GM23338 (cell line): ENCODE measurements at regions not wholly inside any gene's neighbourhood (a gene's known extent, or its start where the extent isn't known, plus 50 kb on each side); places are given as distances from the start of the nearest gene placed in this dataset.

Experiments
- CREB1 ChIP-seq: fragments of 250-450 bp; sonication (Bioruptor Pico); IDR thresholded peaks from 2 replicates; pipeline ENCODE4 v1.5.0; 2020; ENCODE audit warnings: low read depth, mild to moderate bottlenecking, moderate library complexity
- EZH2 ChIP-seq: fragments of 200-600 bp; sonication (generic); IDR thresholded peaks from one replicate; pipeline ENCODE4 v1.8.0; 2017; ENCODE audit warnings: antibody characterized with exemption, mild to moderate bottlenecking, low read depth; ENCODE audit not compliant: unreplicated experiment
- EZH2phosphoT487 ChIP-seq: fragments of 200-600 bp; sonication (generic); IDR thresholded peaks from one replicate; pipeline ENCODE4 v1.8.1; 2018; ENCODE audit warnings: antibody characterized with exemption; ENCODE audit not compliant: unreplicated experiment
- JUNB ChIP-seq: IDR thresholded peaks from one replicate; pipeline ENCODE4 v1.6.1; 2016; ENCODE audit warnings: antibody characterized with exemption; ENCODE audit not compliant: unreplicated experiment
- NANOG ChIP-seq: IDR thresholded peaks from 2 replicates; pipeline ENCODE4 v1.6.1; 2016; ENCODE audit warnings: antibody characterized with exemption, borderline replicate concordance
- POLR2AphosphoS5 ChIP-seq: IDR thresholded peaks from 2 replicates; pipeline ENCODE4 v1.6.1; 2016; ENCODE audit warnings: antibody characterized with exemption, low read depth
- STAT1 ChIP-seq: IDR thresholded peaks from one replicate; pipeline ENCODE4 v1.6.1; 2016; ENCODE audit warnings: antibody characterized with exemption; ENCODE audit not compliant: unreplicated experiment
- ZNF114 ChIP-seq: fragments of 250-450 bp; sonication (Bioruptor Pico); IDR thresholded peaks from 2 replicates; pipeline ENCODE4 v1.5.0; 2020; ENCODE audit warnings: mild to moderate bottlenecking, moderate library complexity
- ZNF331 ChIP-seq: fragments of 250-450 bp; sonication (Bioruptor Pico); IDR thresholded peaks from 2 replicates; pipeline ENCODE4 v1.5.0; 2020; ENCODE audit warnings: low read depth, mild to moderate bottlenecking, moderate library complexity
- TF ChIP-seq, protein P1 (sequence below), 2 experiments: fragments of 200-600 bp in 1 of 2; sonication (generic) in 1 of 2; conservative IDR thresholded peaks; 2 replicates each; pipeline versions ENCODE4 v1.5.1 to v1.6.1; 2016 to 2017; ENCODE audit warnings: antibody characterized with exemption in 2 of 2, low read depth in 2 of 2, mild to moderate bottlenecking in 2 of 2, moderate library complexity in 1 of 2
- TF ChIP-seq, protein P2 (sequence below): IDR thresholded peaks from one replicate; pipeline ENCODE4 v1.6.1; 2018; ENCODE audit warnings: antibody characterized with exemption; ENCODE audit not compliant: unreplicated experiment
- TF ChIP-seq, protein P3 (sequence below): IDR thresholded peaks from 2 replicates; pipeline ENCODE4 v1.6.1; 2016; ENCODE audit warnings: antibody characterized with exemption

DNA sequence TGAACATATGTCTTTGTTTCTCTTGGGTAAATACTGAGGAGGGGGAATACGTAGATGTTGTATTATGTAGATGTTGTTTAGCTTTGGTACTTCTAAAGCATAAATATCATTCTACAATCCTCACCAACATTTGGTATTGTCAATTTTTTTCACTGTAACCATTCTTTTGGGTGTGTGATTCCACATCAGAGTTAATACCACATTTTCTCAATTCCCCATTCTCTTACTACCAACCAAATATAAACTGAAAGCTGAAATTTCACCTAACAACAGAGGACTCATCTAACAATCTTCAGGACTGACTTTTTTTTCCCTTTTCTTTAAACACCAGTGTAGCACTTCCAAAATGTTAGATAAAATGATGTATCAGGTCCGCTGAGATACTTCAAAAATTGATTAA is 120.7 kb upstream of the RIOK3 start:
- TF ChIP-seq, protein P1, sequence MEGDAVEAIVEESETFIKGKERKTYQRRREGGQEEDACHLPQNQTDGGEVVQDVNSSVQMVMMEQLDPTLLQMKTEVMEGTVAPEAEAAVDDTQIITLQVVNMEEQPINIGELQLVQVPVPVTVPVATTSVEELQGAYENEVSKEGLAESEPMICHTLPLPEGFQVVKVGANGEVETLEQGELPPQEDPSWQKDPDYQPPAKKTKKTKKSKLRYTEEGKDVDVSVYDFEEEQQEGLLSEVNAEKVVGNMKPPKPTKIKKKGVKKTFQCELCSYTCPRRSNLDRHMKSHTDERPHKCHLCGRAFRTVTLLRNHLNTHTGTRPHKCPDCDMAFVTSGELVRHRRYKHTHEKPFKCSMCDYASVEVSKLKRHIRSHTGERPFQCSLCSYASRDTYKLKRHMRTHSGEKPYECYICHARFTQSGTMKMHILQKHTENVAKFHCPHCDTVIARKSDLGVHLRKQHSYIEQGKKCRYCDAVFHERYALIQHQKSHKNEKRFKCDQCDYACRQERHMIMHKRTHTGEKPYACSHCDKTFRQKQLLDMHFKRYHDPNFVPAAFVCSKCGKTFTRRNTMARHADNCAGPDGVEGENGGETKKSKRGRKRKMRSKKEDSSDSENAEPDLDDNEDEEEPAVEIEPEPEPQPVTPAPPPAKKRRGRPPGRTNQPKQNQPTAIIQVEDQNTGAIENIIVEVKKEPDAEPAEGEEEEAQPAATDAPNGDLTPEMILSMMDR (conservative IDR thresholded peaks at IDR 0.05; ENCODE audit: low read depth in 2 of 2) = no peak
- no peak for TF ChIP-seq EZH2
- TF ChIP-seq POLR2AphosphoS5 = no peak
- no peak for TF ChIP-seq EZH2phosphoT487
- no peak for TF ChIP-seq JUNB
- TF ChIP-seq STAT1 = no peak
- TF ChIP-seq, protein P2, sequence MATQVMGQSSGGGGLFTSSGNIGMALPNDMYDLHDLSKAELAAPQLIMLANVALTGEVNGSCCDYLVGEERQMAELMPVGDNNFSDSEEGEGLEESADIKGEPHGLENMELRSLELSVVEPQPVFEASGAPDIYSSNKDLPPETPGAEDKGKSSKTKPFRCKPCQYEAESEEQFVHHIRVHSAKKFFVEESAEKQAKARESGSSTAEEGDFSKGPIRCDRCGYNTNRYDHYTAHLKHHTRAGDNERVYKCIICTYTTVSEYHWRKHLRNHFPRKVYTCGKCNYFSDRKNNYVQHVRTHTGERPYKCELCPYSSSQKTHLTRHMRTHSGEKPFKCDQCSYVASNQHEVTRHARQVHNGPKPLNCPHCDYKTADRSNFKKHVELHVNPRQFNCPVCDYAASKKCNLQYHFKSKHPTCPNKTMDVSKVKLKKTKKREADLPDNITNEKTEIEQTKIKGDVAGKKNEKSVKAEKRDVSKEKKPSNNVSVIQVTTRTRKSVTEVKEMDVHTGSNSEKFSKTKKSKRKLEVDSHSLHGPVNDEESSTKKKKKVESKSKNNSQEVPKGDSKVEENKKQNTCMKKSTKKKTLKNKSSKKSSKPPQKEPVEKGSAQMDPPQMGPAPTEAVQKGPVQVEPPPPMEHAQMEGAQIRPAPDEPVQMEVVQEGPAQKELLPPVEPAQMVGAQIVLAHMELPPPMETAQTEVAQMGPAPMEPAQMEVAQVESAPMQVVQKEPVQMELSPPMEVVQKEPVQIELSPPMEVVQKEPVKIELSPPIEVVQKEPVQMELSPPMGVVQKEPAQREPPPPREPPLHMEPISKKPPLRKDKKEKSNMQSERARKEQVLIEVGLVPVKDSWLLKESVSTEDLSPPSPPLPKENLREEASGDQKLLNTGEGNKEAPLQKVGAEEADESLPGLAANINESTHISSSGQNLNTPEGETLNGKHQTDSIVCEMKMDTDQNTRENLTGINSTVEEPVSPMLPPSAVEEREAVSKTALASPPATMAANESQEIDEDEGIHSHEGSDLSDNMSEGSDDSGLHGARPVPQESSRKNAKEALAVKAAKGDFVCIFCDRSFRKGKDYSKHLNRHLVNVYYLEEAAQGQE = no peak
- TF ChIP-seq, protein P3, sequence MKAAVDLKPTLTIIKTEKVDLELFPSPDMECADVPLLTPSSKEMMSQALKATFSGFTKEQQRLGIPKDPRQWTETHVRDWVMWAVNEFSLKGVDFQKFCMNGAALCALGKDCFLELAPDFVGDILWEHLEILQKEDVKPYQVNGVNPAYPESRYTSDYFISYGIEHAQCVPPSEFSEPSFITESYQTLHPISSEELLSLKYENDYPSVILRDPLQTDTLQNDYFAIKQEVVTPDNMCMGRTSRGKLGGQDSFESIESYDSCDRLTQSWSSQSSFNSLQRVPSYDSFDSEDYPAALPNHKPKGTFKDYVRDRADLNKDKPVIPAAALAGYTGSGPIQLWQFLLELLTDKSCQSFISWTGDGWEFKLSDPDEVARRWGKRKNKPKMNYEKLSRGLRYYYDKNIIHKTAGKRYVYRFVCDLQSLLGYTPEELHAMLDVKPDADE = no peak
- no peak for TF ChIP-seq ZNF114 (CRISPR knock-in tag)
- TF ChIP-seq NANOG = no peak
- no peak for TF ChIP-seq ZNF331
- TF ChIP-seq CREB1 = no peak
